GM12878 (cell line): ENCODE measurements at regions not wholly inside any gene's neighbourhood (a gene's known extent, or its start where the extent isn't known, plus 50 kb on each side); places are given as distances from the start of the nearest gene placed in this dataset.

ENCODE experiments used
- ATAC-seq: fragments of 200-7000 bp; cut with Tn5 transposase; 3 replicates; pipeline ENCODE4 v1.9.1; 2020; ENCODE audit warnings: mild to moderate bottlenecking, moderate library complexity
- BruUV-seq: library from RNA; stranded (reverse); fragments of 400-500 nt; replicated peaks from 2 replicates; lab custom pipeline; 2021; lab: Mats Ljungman, UMichigan
- CTCF ChIA-PET: fragments of 300-600 bp; sonication (Branson Sonifier 250); formaldehyde crosslinking; extraction: SDS; loops from one replicate; lab custom pipeline; 2021; ENCODE audit warnings: inconsistent platforms; lab: Yijun Ruan, JAX
- POLR2A ChIA-PET: fragments of 350-600 bp; formaldehyde crosslinking; extraction: SDS; loops from one replicate; lab custom pipeline; 2021; ENCODE audit warnings: inconsistent platforms; lab: Charles Lee
- RAD21 ChIA-PET: fragments of 300-600 bp; sonication (Branson Sonifier 250); formaldehyde crosslinking; loops from one replicate; lab custom pipeline; 2023; ENCODE audit warnings: antibody characterized with exemption; ENCODE audit not compliant: unreplicated experiment; lab: Charles Lee
- SMC1A ChIA-PET: fragments of 300-600 bp; sonication (Branson Sonifier 250); formaldehyde crosslinking; loops from one replicate; lab custom pipeline; 2023; ENCODE audit not compliant: unreplicated experiment, uncharacterized antibody; lab: Charles Lee
- DNase-seq: peaks from one replicate; pipeline ENCODE4 v3.0.0-alpha.2; 2011; ENCODE audit warnings: low read depth, low spot score
- FAIRE-seq: peaks from 3 replicates; lab custom pipeline; 2011; peaks lifted over from hg19 to GRCh38; lab: Jason Lieb, UNC
- H2AFZ ChIP-seq: 2 replicates; pipeline ENCODE4 v1.6.0; 2011; ENCODE audit warnings: low read depth, low read length, control low read depth; ENCODE audit not compliant: control insufficient read depth
- H3K27ac ChIP-seq: 2 replicates; pipeline ENCODE4 v1.5.1; 2011; ENCODE audit warnings: control low read depth; ENCODE audit not compliant: control insufficient read depth, insufficient read depth
- H3K27me3 ChIP-seq, 2 experiments: replicated peaks in 1 of 2; 2 replicates each; pipeline versions ENCODE4 v1.6.0 to v1.6.1; 2011; ENCODE audit warnings: low read length in 1 of 2; ENCODE audit not compliant: control insufficient read depth in 2 of 2, insufficient read depth in 2 of 2
- H3K36me3 ChIP-seq, 2 experiments: 2 replicates each; pipeline ENCODE4 v1.5.1; 2011; ENCODE audit warnings: low read length in 1 of 2; ENCODE audit not compliant: control insufficient read depth in 2 of 2, insufficient read depth in 2 of 2
- H3K4me1 ChIP-seq: 2 replicates; pipeline ENCODE4 v1.6.1; 2011; ENCODE audit warnings: mild to moderate bottlenecking, low read length, moderate library complexity, mixed read lengths; ENCODE audit not compliant: control insufficient read depth, insufficient read depth
- H3K4me2 ChIP-seq: 2 replicates; pipeline ENCODE4 v1.6.0; 2011; ENCODE audit warnings: control low read depth; ENCODE audit not compliant: control insufficient read depth, insufficient read depth
- H3K4me3 ChIP-seq: fragments of 200-600 bp; sonication (generic); 2 replicates; pipeline ENCODE4 v1.5.1; 2016
- H3K79me2 ChIP-seq: 2 replicates; pipeline ENCODE4 v1.6.0; 2011; ENCODE audit warnings: low read length; ENCODE audit not compliant: control insufficient read depth, insufficient read depth
- H3K9ac ChIP-seq: 2 replicates; pipeline ENCODE4 v1.8.0; 2011; ENCODE audit warnings: low read length, control low read depth, mixed read lengths; ENCODE audit not compliant: control insufficient read depth, insufficient read depth
- H3K9me3 ChIP-seq: replicated peaks from 3 replicates; pipeline ENCODE4 v1.5.1; 2011; ENCODE audit warnings: mild to moderate bottlenecking, low read length; ENCODE audit not compliant: control insufficient read depth, insufficient read depth
- H4K20me1 ChIP-seq: 2 replicates; pipeline ENCODE4 v1.6.0; 2011; ENCODE audit not compliant: control insufficient read depth, insufficient read depth
- ATF2 ChIP-seq: IDR thresholded peaks from 2 replicates; pipeline ENCODE4 v1.6.1; 2012; ENCODE audit warnings: low read length, inconsistent platforms
- CBX3 ChIP-seq: fragments of 200-600 bp; sonication (generic); IDR thresholded peaks from 2 replicates; pipeline ENCODE4 v1.6.1; 2016; ENCODE audit warnings: low read depth, borderline replicate concordance
- E4F1 ChIP-seq: fragments of 450-650 bp; IDR thresholded peaks from 2 replicates; pipeline ENCODE4 v1.6.1; 2018; ENCODE audit warnings: borderline replicate concordance, mild to moderate bottlenecking; ENCODE audit not compliant: partially characterized antibody
- FOXK2 ChIP-seq: fragments of 450-650 bp; IDR thresholded peaks from 2 replicates; pipeline ENCODE4 v1.6.1; 2017; ENCODE audit warnings: mild to moderate bottlenecking, moderate library complexity
- GATAD2B ChIP-seq: fragments of 450-650 bp; conservative IDR thresholded peaks from 2 replicates; pipeline ENCODE4 v1.6.1; 2017; ENCODE audit warnings: low read depth, mild to moderate bottlenecking, moderate library complexity
- HSF1 ChIP-seq: fragments of 150-350 bp; IDR thresholded peaks from 2 replicates; pipeline ENCODE4 v1.6.1; 2014; ENCODE audit warnings: mild to moderate bottlenecking, low read depth, low read length
- KLF5 ChIP-seq: fragments of 450-650 bp; IDR thresholded peaks from 2 replicates; pipeline ENCODE4 v1.6.1; 2014; ENCODE audit warnings: mild to moderate bottlenecking; ENCODE audit not compliant: partially characterized antibody
- MEF2A ChIP-seq: IDR thresholded peaks from 2 replicates; pipeline ENCODE4 v1.6.1; 2011; ENCODE audit warnings: low read depth, mild to moderate bottlenecking, low read length, moderate library complexity; ENCODE audit not compliant: insufficient read depth
- NR2C2 ChIP-seq: IDR thresholded peaks from 2 replicates; pipeline ENCODE4 v1.6.1; 2011; ENCODE audit warnings: borderline replicate concordance, low read depth; ENCODE audit not compliant: control insufficient read depth, insufficient read length
- POLR2AphosphoS2 ChIP-seq: IDR thresholded peaks from 2 replicates; pipeline ENCODE4 v1.6.1; 2011; ENCODE audit warnings: low read depth, mild to moderate bottlenecking, low read length, improper control_type of control experiment, moderate library complexity
- PRDM15 ChIP-seq: fragments of 450-650 bp; formaldehyde crosslinking; IDR thresholded peaks from 2 replicates; pipeline ENCODE4 v1.4.0; 2020; ENCODE audit warnings: mild to moderate bottlenecking, moderate library complexity
- RUNX3 ChIP-seq: IDR thresholded peaks from 2 replicates; pipeline ENCODE4 v1.6.1; 2012; ENCODE audit warnings: low read length, inconsistent platforms
- SREBF2 ChIP-seq: IDR thresholded peaks from 2 replicates; pipeline ENCODE4 v1.6.1; 2012; ENCODE audit warnings: mild to moderate bottlenecking, low read length
- STAT3 ChIP-seq: IDR thresholded peaks from 2 replicates; pipeline ENCODE4 v1.6.1; 2011; ENCODE audit warnings: low read depth, low read length, improper control_type of control experiment
- ZSCAN29 ChIP-seq: fragments of 450-650 bp; IDR thresholded peaks from 2 replicates; pipeline ENCODE4 v1.6.1; 2017; ENCODE audit warnings: mild to moderate bottlenecking, moderate library complexity
- WGBS: methylation state at CpG from one replicate; pipeline ENCODE4 v1.1.6; 2016; ENCODE audit warnings: low lambda C conversion rate; ENCODE audit not compliant: insufficient replicate concordance, insufficient coverage; ENCODE audit errors: missing lambda C conversion rate; 5-methylcytosine and 5-hydroxymethylcytosine counted together
- in situ Hi-C: fragments of 300-500 bp; cut with MboI; formaldehyde crosslinking; loops from 9 replicates; pipeline ENCODE4 v1.14.3; 2018; ENCODE audit warnings: mixed read lengths
- intact Hi-C: fragments of 100-400 bp; cut with micrococcal nuclease; formaldehyde crosslinking; loops from one replicate; pipeline ENCODE4 v1.14.2; 2022; ENCODE audit not compliant: unreplicated experiment

GRCh38 chr2:9753276-9753600 lies 90.0 kb upstream of the TAF1B start:
- ChIA-PET SMC1A (no interaction called here), POLR2A (no interaction called here), RAD21 (no interaction called here), CTCF (interaction anchor here (0.9 kb wide), 1 partner anchor 16 kb away, joined by 4 read pairs; no protein-coding TSS in a partner anchor)
- DNase-seq (peak; percentile 69), ATAC-seq (peak; percentile 90), FAIRE-seq (peak; percentile 54)
- under 1% methylated on average over 9 of the region's 9 CpGs for WGBS
- BruUV-seq: no TSS peak
- peak overlapping the region; percentile 23; the same call in 1 of the 2 replicates for H3K4me3 ChIP-seq
- H3K9me3 ChIP-seq: no peaks in the 10 kb centered on the region
- no peaks in the 10 kb centered on the region for H4K20me1 ChIP-seq
- peak overlapping the region; percentile 7 for H3K27ac ChIP-seq
- H3K9ac ChIP-seq: no peak overlapping the region; the same call in 1 of the 2 replicates
- H3K79me2 ChIP-seq: no peaks in the 10 kb centered on the region
- H3K27me3 ChIP-seq: peaks cover 3 to 13% of the 10 kb centered on the region in 2 experiments
- peak overlapping the region; percentile 11 for H3K4me2 ChIP-seq
- peaks cover 47% of the 10 kb centered on the region for H3K4me1 ChIP-seq
- peak overlapping the region; percentile 2 for H2AFZ ChIP-seq
- in situ Hi-C loops: no loop called here
- intact Hi-C loops: no loop called here
- H3K36me3 ChIP-seq: no peaks in the 10 kb centered on the region
- TF ChIP-seq CBX3 (no peak), ZSCAN29 (no peak), SREBF2 (no peak), KLF5 (no peak), HSF1 (no peak), GATAD2B (no peak), PRDM15 (no peak), NR2C2 (no peak), E4F1 (no peak), ATF2 (no peak; the same call in 1 of the 2 replicates), POLR2AphosphoS2 (no peak), RUNX3 (peak; percentile 51; the same call in 1 of the 2 replicates), STAT3 (no peak), MEF2A (no peak), FOXK2 (no peak)
